Activated naive CD8-positive, alpha-beta T cell treated with anti-CD3 and anti-CD28 coated beads for 36 hours (primary cell): ENCODE measurements at regions not wholly inside any gene's neighbourhood (a gene's known extent, or its start where the extent isn't known, plus 50 kb on each side); places are given as distances from the start of the nearest gene placed in this dataset.

Source experiments
- DNase-seq: peaks from one replicate; pipeline ENCODE4 v3.0.0; 2021
- H3K27ac Mint-ChIP-seq: one replicate; pipeline ENCODE4 v1.8.0; 2022; ENCODE audit warnings: mild to moderate bottlenecking, moderate library complexity, mixed read lengths
- H3K27me3 Mint-ChIP-seq: one replicate; pipeline ENCODE4 v1.8.0; 2022; ENCODE audit warnings: mild to moderate bottlenecking, mixed read lengths
- H3K36me3 Mint-ChIP-seq: one replicate; pipeline ENCODE4 v1.8.0; 2021; ENCODE audit warnings: mild to moderate bottlenecking, mixed read lengths
- H3K4me1 Mint-ChIP-seq: one replicate; pipeline ENCODE4 v1.8.0; 2021; ENCODE audit warnings: mixed read lengths
- H3K4me3 Mint-ChIP-seq: one replicate; pipeline ENCODE4 v1.8.0; 2022; ENCODE audit warnings: mild to moderate bottlenecking, moderate library complexity, mixed read lengths
- H3K9me3 Mint-ChIP-seq: one replicate; pipeline ENCODE4 v1.8.0; 2022; ENCODE audit warnings: mixed read lengths

- H3K9me3 Mint-ChIP-seq = peaks cover 28% of the 10 kb centered on the region
- no peak for DNase-seq
- H3K27me3 Mint-ChIP-seq = peaks cover 3% of the 10 kb centered on the region
- H3K4me1 Mint-ChIP-seq = no peaks in the 10 kb centered on the region
- no peak overlapping the region for H3K4me3 Mint-ChIP-seq
- no peaks in the 10 kb centered on the region for H3K36me3 Mint-ChIP-seq
- no peak overlapping the region for H3K27ac Mint-ChIP-seq
Observed at GRCh38 chr14:81970307-81970706, 436.7 kb upstream of the SEL1L start.

GRCh38 chr14:81971911-81972310 lies 438.3 kb upstream of the SEL1L start:
- peaks cover 3% of the 10 kb centered on the region for H3K27me3 Mint-ChIP-seq
- DNase-seq = no peak

GRCh38 chr14:81972601-81973000 lies 438.9 kb upstream of the SEL1L start:
- Mint-ChIP-seq H3K4me3 (no peak overlapping the region), H3K27ac (no peak overlapping the region), H3K4me1 (no peaks in the 10 kb centered on the region), H3K9me3 (peaks cover 19% of the 10 kb centered on the region), H3K27me3 (peaks cover 3% of the 10 kb centered on the region), H3K36me3 (no peaks in the 10 kb centered on the region)
- no peak for DNase-seq

More at GRCh38 chr14:81971911-81972310, 438.3 kb upstream of the SEL1L start:
- Mint-ChIP-seq H3K9me3 (peaks cover 22% of the 10 kb centered on the region), H3K4me1 (no peaks in the 10 kb centered on the region), H3K27ac (no peak overlapping the region), H3K36me3 (no peaks in the 10 kb centered on the region), H3K4me3 (no peak overlapping the region)

DNA sequence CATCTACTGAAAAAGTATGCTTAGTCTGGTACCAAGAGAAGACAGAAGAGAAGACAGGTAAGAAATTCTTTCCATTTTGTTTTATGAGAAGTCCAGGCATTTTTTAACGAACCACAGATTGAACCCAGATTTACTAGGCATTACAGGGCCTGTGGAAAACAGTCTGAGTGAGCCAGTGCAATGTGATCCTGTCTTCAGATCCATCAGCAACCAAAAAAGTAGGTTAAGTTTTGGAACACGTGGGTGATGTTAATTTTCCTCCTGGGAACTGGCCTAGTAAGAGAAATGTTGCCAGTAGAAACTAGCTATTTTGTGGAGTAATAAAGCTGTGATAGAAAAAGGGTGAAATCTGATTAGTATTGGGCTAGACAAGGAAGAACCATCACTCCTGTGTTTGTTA lies 440.9 kb upstream of the SEL1L start:
- Mint-ChIP-seq H3K27ac (no peak overlapping the region), H3K4me1 (no peaks in the 10 kb centered on the region), H3K4me3 (no peak overlapping the region), H3K36me3 (no peaks in the 10 kb centered on the region), H3K9me3 (peaks cover 8% of the 10 kb centered on the region), H3K27me3 (peaks cover 3% of the 10 kb centered on the region)
- DNase-seq = no peak

DNA sequence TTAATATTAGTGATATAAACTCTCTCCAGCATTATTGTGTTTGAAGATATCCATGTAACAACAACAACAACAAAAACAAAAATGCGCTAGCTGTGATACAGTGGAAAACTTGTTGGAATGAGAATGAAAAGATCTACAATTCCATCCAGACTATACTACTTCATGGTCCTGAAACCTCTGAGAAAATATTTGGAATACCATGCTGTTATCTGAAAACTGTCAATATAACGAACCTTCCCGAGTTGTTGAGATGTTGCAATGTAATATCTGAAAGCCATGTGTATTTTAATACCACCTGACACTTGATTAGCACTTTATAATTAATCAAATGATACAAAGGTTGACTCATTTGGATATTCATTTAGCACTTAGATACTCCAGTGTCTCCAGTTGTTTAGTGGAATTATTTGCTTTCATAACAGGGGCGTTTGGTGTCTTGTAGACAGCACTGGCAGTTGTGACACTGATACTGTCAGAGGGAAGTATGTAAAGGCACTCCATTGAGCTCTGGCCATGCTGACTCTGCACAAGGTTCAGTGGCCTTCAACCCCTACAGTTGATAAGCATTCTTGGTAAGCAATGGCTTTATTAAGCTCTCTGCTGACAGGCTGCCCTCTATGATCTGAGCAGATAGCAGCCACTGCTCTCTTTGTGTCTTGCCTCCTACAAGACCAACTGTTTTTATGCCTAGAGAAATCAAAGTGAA lies 447.1 kb upstream of the SEL1L start:
- Mint-ChIP-seq H3K9me3 (no peaks in the 10 kb centered on the region), H3K27me3 (no peaks in the 10 kb centered on the region), H3K27ac (no peak overlapping the region), H3K4me1 (no peaks in the 10 kb centered on the region), H3K4me3 (no peak overlapping the region), H3K36me3 (no peaks in the 10 kb centered on the region)
- no peak for DNase-seq

GRCh38 chr14:81981307-81981675 lies 447.6 kb upstream of the SEL1L start:
- Mint-ChIP-seq H3K9me3 (no peaks in the 10 kb centered on the region), H3K27me3 (no peaks in the 10 kb centered on the region), H3K36me3 (no peaks in the 10 kb centered on the region), H3K4me1 (no peaks in the 10 kb centered on the region), H3K4me3 (no peak overlapping the region), H3K27ac (no peak overlapping the region)
- no peak for DNase-seq

- DNase-seq = no peak
- no peaks in the 10 kb centered on the region for H3K9me3 Mint-ChIP-seq
- no peak overlapping the region for H3K4me3 Mint-ChIP-seq
- H3K4me1 Mint-ChIP-seq = no peaks in the 10 kb centered on the region
- H3K27me3 Mint-ChIP-seq = no peaks in the 10 kb centered on the region
- no peak overlapping the region for H3K27ac Mint-ChIP-seq
- H3K36me3 Mint-ChIP-seq = no peaks in the 10 kb centered on the region
Observed at GRCh38 chr14:81982046-81982445, 448.4 kb upstream of the SEL1L start.

- Mint-ChIP-seq H3K9me3 (no peaks in the 10 kb centered on the region), H3K27ac (no peak overlapping the region), H3K4me1 (no peaks in the 10 kb centered on the region), H3K27me3 (peaks cover 5% of the 10 kb centered on the region), H3K36me3 (no peaks in the 10 kb centered on the region), H3K4me3 (no peak overlapping the region)
- no peak for DNase-seq
Observed at GRCh38 chr14:81986005-81986404, 452.4 kb upstream of the SEL1L start.

DNA sequence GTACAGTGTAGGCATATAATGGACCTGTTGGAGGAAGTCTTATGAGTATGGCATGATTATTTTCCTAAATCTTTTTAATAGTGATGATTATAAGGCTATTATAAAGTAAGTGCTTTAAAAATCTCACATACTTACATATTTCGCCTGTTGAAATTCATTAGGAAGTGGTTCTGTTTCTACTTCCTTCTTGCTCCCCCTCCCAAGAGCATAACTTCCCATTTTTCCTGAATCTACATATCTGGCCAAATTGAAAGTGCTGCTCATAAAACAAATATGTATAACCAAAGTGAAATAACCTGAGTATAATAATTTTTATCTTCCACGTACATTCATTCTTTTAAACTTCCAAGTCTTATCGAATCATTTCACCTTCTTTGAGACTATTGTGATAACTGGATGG lies 455.6 kb upstream of the SEL1L start:
- H3K27me3 Mint-ChIP-seq = peaks cover 5% of the 10 kb centered on the region
- no peaks in the 10 kb centered on the region for H3K9me3 Mint-ChIP-seq
- no peaks in the 10 kb centered on the region for H3K4me1 Mint-ChIP-seq
- DNase-seq = no peak
- no peak overlapping the region for H3K27ac Mint-ChIP-seq
- no peak overlapping the region for H3K4me3 Mint-ChIP-seq
- no peaks in the 10 kb centered on the region for H3K36me3 Mint-ChIP-seq

DNA sequence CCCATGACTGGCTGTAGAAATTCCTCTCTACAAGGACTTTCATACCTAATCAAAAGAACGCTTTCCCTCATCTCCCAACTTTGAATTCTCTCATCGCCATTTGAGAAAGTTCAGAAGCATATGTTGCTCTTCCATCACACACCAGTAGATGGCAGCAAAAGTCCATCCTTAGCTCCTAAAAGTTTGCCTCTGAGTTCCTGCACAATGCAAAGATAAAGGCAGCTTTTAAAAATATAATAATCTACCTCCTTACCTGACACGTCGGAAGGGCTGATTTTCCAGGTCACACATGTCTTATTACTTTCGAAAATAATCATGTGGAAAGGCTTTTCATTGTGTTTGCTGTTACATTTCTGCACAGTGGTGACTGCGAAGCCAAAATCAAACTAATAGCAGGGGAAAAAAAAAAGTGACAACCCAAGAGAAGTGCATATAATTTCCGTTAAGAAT lies 456.7 kb upstream of the SEL1L start:
- Mint-ChIP-seq H3K27ac (no peak overlapping the region), H3K27me3 (peaks cover 5% of the 10 kb centered on the region), H3K36me3 (no peaks in the 10 kb centered on the region), H3K4me1 (no peaks in the 10 kb centered on the region), H3K4me3 (no peak overlapping the region), H3K9me3 (no peaks in the 10 kb centered on the region)
- DNase-seq = peak; percentile 5

DNA sequence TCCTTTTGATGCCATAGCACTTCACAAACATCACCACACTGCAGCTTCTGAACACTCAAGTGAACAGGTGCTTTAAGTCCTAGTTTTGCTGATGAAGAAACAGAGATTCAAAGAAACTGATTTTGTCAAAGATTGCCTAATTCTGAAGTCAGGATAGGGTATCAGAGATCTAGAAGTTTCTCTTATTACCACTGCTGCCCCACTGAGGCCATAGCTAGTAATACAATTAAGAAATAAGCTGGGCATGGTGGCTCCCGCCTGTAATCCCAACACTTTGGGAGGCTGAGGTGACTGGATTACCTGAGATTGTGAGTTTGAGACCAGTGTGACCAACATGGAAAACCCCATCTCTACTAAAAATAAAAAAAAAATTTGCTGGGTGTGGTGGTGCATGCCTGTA lies 458.3 kb upstream of the SEL1L start:
- peaks cover 5% of the 10 kb centered on the region for H3K27me3 Mint-ChIP-seq
- no peaks in the 10 kb centered on the region for H3K4me1 Mint-ChIP-seq
- no peak overlapping the region for H3K4me3 Mint-ChIP-seq

DNA sequence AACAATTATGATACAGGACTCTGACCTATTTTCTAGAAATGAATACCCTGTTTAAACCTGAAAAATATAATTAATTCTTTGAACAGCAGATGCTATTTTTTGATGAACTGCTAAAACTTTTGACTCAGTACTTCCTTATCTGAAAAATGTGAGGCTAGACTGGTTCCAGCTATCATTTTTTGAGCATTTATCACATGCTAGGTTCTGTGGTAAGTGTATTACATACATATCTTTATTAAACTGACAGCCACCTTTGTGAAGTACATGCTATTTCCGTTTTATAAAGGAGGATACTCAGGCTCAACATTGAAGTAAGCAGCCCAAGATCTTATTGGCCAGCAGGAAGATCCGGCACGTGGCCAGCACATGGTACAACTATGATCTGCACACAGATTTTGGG lies 459.8 kb upstream of the SEL1L start:
- no peaks in the 10 kb centered on the region for H3K36me3 Mint-ChIP-seq

More for the DNA sequence above, 458.3 kb upstream of the SEL1L start:
- DNase-seq = no peak
- H3K27ac Mint-ChIP-seq = no peak overlapping the region
- H3K9me3 Mint-ChIP-seq = no peaks in the 10 kb centered on the region
- no peaks in the 10 kb centered on the region for H3K36me3 Mint-ChIP-seq

DNA sequence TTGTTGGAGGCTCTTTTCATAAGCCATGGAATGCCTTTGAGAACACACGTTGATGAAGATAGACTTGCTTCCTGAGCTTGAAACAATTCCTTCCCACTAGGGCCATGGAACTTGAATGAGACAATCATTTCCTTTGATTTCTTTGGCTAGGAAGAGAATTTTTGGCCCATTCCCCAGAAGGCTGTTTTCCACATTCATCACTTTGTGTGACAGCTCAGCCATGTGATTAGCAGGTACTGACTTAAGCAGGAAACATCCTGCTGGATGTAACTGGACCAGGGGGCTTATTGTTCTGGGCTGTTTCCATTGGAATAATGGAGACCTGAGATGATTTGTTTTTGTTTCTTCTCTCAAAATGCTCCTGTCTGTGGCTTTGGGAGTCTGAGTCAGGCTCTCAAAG lies 469.8 kb upstream of the SEL1L start:
- no peak for DNase-seq
- Mint-ChIP-seq H3K4me1 (no peaks in the 10 kb centered on the region), H3K4me3 (no peak overlapping the region), H3K27me3 (no peaks in the 10 kb centered on the region), H3K27ac (no peak overlapping the region), H3K36me3 (no peaks in the 10 kb centered on the region), H3K9me3 (peaks cover 2% of the 10 kb centered on the region)

More for the DNA sequence above, 459.8 kb upstream of the SEL1L start:
- Mint-ChIP-seq H3K27ac (no peak overlapping the region), H3K4me3 (no peak overlapping the region), H3K27me3 (peaks cover 3% of the 10 kb centered on the region), H3K4me1 (no peaks in the 10 kb centered on the region), H3K9me3 (no peaks in the 10 kb centered on the region)
- DNase-seq = no peak

DNA sequence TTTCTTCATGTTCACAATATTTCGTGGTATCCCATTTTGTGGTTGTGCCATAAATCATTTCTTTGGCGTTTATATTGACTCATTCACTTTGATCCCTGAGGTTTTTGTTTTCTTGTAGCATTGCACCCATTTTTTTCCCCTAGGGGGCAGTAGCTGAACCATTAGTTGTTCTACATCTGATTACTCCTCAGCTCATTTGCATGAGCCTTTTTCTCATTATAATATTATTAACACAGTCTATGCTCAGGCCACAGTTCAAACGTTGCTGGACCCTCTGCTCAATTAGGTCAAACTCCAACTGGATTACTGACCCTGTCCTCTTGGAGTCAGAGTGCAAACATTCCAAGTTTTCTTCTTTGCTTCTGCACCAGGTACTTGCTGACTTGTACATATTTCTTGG lies 475.4 kb upstream of the SEL1L start:
- Mint-ChIP-seq H3K9me3 (peaks cover 8% of the 10 kb centered on the region), H3K4me1 (no peaks in the 10 kb centered on the region), H3K27ac (no peak overlapping the region), H3K4me3 (no peak overlapping the region), H3K27me3 (no peaks in the 10 kb centered on the region), H3K36me3 (no peaks in the 10 kb centered on the region)
- no peak for DNase-seq

DNA sequence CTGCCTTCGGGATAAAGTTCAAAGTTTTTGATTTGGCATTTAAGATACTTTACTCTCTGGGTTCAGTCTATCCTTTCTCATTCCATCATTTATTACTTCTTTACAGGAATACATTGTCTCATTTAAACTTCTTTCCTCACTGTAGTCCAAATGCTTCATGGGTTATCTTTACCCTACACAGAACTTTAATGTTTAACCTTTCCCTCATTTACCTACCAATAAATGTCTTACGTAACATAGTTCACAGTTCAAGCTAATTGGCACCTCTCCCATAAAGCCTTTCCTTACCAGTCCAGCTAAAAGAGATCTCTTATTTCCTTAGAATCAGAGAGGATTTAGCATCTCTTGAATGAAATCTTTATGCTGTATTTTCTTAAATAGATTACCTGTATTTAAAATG lies 476.3 kb upstream of the SEL1L start:
- H3K4me3 Mint-ChIP-seq = no peak overlapping the region

DNA sequence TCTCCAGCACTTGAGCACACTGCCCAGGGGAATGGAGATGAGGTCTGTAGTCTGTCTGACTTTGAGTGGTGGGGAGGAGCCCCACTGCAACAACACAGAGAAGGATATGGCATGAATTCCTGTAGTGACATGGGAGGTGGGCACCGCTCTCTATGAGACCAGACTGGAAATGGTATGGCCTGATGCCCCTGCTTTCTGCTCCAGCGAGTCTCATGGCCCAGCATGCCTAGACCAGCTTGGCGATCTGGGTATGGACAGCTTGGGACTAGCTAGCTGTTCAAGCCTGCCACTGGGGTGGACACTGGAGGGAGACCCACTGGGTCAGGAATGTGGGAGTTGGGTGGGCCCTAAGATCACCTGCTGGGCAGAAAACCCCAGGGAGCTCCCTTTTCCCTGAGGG lies 477.8 kb upstream of the SEL1L start:
- Mint-ChIP-seq H3K36me3 (no peaks in the 10 kb centered on the region), H3K27ac (no peak overlapping the region), H3K4me3 (no peak overlapping the region), H3K27me3 (no peaks in the 10 kb centered on the region), H3K4me1 (no peaks in the 10 kb centered on the region), H3K9me3 (peaks cover 11% of the 10 kb centered on the region)
- no peak for DNase-seq

More for the DNA sequence above, 476.3 kb upstream of the SEL1L start:
- no peak for DNase-seq
- H3K36me3 Mint-ChIP-seq = no peaks in the 10 kb centered on the region
- no peaks in the 10 kb centered on the region for H3K4me1 Mint-ChIP-seq
- H3K27ac Mint-ChIP-seq = no peak overlapping the region
- no peaks in the 10 kb centered on the region for H3K27me3 Mint-ChIP-seq
- H3K9me3 Mint-ChIP-seq = peaks cover 11% of the 10 kb centered on the region
